Osteoblast (primary cell): ENCODE measurements at regions not wholly inside any gene's neighbourhood (a gene's known extent, or its start where the extent isn't known, plus 50 kb on each side); places are given as distances from the start of the nearest gene placed in this dataset.

Source experiments
- DNase-seq: peaks from one replicate; pipeline ENCODE4 v3.0.0; 2011; ENCODE audit warnings: low spot score, mixed read lengths; ENCODE audit not compliant: insufficient read length; ENCODE audit errors: missing footprints
- H2AFZ ChIP-seq: 2 replicates; pipeline ENCODE4 v1.6.0; 2011; ENCODE audit warnings: mild to moderate bottlenecking, low read length
- H3K27ac ChIP-seq: 2 replicates; pipeline ENCODE4 v1.5.1; 2011; ENCODE audit warnings: mild to moderate bottlenecking, low read depth, low read length, moderate library complexity
- H3K27me3 ChIP-seq: 2 replicates; pipeline ENCODE4 v1.6.0; 2012; ENCODE audit warnings: mild to moderate bottlenecking, control low read depth, inconsistent platforms, low read length, moderate library complexity; ENCODE audit not compliant: insufficient read depth
- H3K36me3 ChIP-seq: 2 replicates; pipeline ENCODE4 v1.5.1; 2011; ENCODE audit warnings: mild to moderate bottlenecking, low read length, control low read depth, moderate library complexity; ENCODE audit not compliant: insufficient read depth
- H3K4me1 ChIP-seq: 2 replicates; pipeline ENCODE4 v1.5.1; 2011; ENCODE audit warnings: mild to moderate bottlenecking, low read length, control low read depth, moderate library complexity; ENCODE audit not compliant: insufficient read depth
- H3K4me2 ChIP-seq: 2 replicates; pipeline ENCODE4 v1.6.0; 2011; ENCODE audit warnings: mild to moderate bottlenecking, low read length; ENCODE audit not compliant: insufficient read depth
- H3K4me3 ChIP-seq: fragments of 200-600 bp; sonication (generic); 3 replicates; pipeline ENCODE4 v1.5.1; 2012; ENCODE audit warnings: mild to moderate bottlenecking, low read length, inconsistent platforms; ENCODE audit not compliant: insufficient read depth
- H3K79me2 ChIP-seq: 2 replicates; pipeline ENCODE4 v1.6.0; 2012; ENCODE audit warnings: mild to moderate bottlenecking, low read length, control low read depth, inconsistent platforms; ENCODE audit not compliant: insufficient read depth
- H3K9me3 ChIP-seq: 2 replicates; pipeline ENCODE4 v1.5.1; 2011; ENCODE audit warnings: low read depth, low read length, control low read depth
- H4K20me1 ChIP-seq: 2 replicates; pipeline ENCODE4 v1.6.0; 2012; ENCODE audit warnings: mild to moderate bottlenecking, low read length, control low read depth; ENCODE audit not compliant: insufficient read depth
- CTCF ChIP-seq: IDR thresholded peaks from 2 replicates; pipeline ENCODE4 v1.5.1; 2011; ENCODE audit warnings: mild to moderate bottlenecking, low read depth, low read length, moderate library complexity; ENCODE audit errors: extremely low read depth

- H3K79me2 ChIP-seq, result no peaks in the 10 kb centered on the region
- TF ChIP-seq CTCF, result no peak
- H3K4me1 ChIP-seq, result no peaks in the 10 kb centered on the region
- H3K36me3 ChIP-seq, result no peaks in the 10 kb centered on the region
- no peaks in the 10 kb centered on the region for H3K27me3 ChIP-seq
- no peak for DNase-seq
- H4K20me1 ChIP-seq, result no peaks in the 10 kb centered on the region
- H2AFZ ChIP-seq, result no peak overlapping the region
- no peaks in the 10 kb centered on the region for H3K9me3 ChIP-seq
- H3K4me2 ChIP-seq, result no peak overlapping the region
- H3K4me3 ChIP-seq, result no peak overlapping the region
- H3K27ac ChIP-seq, result no peak overlapping the region
These were observed 127.9 kb downstream of the KCTD12 start for GRCh38 chr13:76758257-76758656.

- no peak for TF ChIP-seq CTCF
These were observed 129.8 kb downstream of the KCTD12 start for GRCh38 chr13:76756451-76756850.

GRCh38 chr13:76754414-76754813 lies 131.8 kb downstream of the KCTD12 start:
- Histone ChIP-seq H3K27me3 (no peaks in the 10 kb centered on the region), H3K4me2 (no peak overlapping the region), H3K9me3 (no peaks in the 10 kb centered on the region), H3K36me3 (no peaks in the 10 kb centered on the region), H2AFZ (no peak overlapping the region), H3K4me1 (no peaks in the 10 kb centered on the region), H4K20me1 (no peaks in the 10 kb centered on the region), H3K79me2 (no peaks in the 10 kb centered on the region), H3K4me3 (no peak overlapping the region), H3K27ac (no peak overlapping the region)
- DNase-seq, result no peak
- TF ChIP-seq CTCF, result no peak

More at GRCh38 chr13:76756451-76756850, 129.8 kb downstream of the KCTD12 start:
- no peaks in the 10 kb centered on the region for H3K4me1 ChIP-seq
- H3K36me3 ChIP-seq, result no peaks in the 10 kb centered on the region
- DNase-seq, result no peak
- H3K4me2 ChIP-seq, result no peak overlapping the region
- no peak overlapping the region for H3K27ac ChIP-seq
- H4K20me1 ChIP-seq, result no peaks in the 10 kb centered on the region
- H3K27me3 ChIP-seq, result no peaks in the 10 kb centered on the region
- no peaks in the 10 kb centered on the region for H3K79me2 ChIP-seq
- no peak overlapping the region for H3K4me3 ChIP-seq
- H2AFZ ChIP-seq, result no peak overlapping the region
- no peaks in the 10 kb centered on the region for H3K9me3 ChIP-seq

DNA sequence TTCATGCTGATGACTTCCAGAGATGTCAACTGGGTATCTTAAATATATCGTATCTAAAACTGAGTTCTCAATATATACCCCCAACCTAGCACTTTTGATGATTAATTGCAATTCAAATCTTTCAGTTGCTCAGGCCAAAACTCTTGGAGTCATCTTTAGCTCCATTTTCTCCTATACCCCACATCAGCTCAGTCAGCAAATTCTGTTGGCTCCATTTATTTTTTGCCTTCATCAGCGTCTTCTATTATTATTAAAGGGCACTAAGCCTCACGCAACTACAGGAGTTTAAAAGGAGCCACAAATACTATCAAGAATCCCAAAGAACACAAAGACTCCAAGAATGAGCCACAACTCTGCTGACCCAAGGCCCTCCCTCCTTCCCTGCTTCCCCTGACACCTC lies 134.9 kb downstream of the KCTD12 start:
- no peak for TF ChIP-seq CTCF
- Histone ChIP-seq H3K79me2 (no peaks in the 10 kb centered on the region), H3K9me3 (no peaks in the 10 kb centered on the region), H3K36me3 (no peaks in the 10 kb centered on the region), H3K4me1 (no peaks in the 10 kb centered on the region), H4K20me1 (no peaks in the 10 kb centered on the region), H3K27ac (no peak overlapping the region), H2AFZ (no peak overlapping the region), H3K4me3 (no peak overlapping the region), H3K4me2 (no peak overlapping the region), H3K27me3 (no peaks in the 10 kb centered on the region)
- no peak for DNase-seq
